ENCODE measurements at regions not wholly inside any gene's neighbourhood (a gene's known extent, or its start where the extent isn't known, plus 50 kb on each side); places are given as distances from the start of the nearest gene placed in this dataset.

DNA sequence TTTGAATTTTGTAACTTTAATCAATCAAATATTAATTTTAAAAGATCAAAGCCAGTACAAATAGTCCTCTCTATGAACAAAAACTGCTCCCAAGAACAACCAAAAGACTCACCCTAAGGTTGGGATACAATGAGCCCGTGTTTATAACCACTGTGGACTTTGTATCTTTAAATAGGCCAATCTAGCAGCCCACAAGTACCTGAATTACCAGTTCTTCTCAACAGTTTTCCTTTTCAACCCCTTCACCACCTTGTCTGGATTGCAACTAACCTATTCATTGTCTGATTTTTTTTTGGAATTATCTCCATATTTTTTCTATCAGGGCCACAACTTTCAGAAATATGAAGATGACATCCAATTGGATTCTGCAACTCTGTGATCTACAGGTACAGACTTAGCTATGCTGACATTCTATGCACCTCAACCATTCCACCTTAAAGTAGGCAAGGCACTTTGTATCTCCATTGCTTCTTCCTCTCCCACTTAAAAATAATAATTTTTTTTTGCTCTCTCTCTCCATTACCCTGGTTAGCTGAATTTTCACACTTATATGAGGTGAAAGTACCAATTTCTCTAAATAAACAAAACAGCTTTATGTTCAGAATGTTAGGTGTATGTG is 81.9 kb upstream of the MAPRE2 start:
- TF ChIP-seq, protein P1, sequence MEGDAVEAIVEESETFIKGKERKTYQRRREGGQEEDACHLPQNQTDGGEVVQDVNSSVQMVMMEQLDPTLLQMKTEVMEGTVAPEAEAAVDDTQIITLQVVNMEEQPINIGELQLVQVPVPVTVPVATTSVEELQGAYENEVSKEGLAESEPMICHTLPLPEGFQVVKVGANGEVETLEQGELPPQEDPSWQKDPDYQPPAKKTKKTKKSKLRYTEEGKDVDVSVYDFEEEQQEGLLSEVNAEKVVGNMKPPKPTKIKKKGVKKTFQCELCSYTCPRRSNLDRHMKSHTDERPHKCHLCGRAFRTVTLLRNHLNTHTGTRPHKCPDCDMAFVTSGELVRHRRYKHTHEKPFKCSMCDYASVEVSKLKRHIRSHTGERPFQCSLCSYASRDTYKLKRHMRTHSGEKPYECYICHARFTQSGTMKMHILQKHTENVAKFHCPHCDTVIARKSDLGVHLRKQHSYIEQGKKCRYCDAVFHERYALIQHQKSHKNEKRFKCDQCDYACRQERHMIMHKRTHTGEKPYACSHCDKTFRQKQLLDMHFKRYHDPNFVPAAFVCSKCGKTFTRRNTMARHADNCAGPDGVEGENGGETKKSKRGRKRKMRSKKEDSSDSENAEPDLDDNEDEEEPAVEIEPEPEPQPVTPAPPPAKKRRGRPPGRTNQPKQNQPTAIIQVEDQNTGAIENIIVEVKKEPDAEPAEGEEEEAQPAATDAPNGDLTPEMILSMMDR (IDR thresholded peaks at IDR 0.05; ENCODE audit: borderline replicate concordance, extremely low read depth, low read length, poor library complexity, severe bottlenecking), result no peak
- no peak for TF ChIP-seq EZH2 (IDR thresholded peaks at IDR 0.05; ENCODE audit: borderline replicate concordance, low read depth, low read length, severe bottlenecking)
